Posterior vena cava (tissue), 2 donors: ENCODE measurements at regions not wholly inside any gene's neighbourhood (a gene's known extent, or its start where the extent isn't known, plus 50 kb on each side); places are given as distances from the start of the nearest gene placed in this dataset.

Experiments used
- DNase-seq: peaks from one replicate; pipeline ENCODE4 v3.0.0-alpha.2; 2020; ENCODE audit warnings: low spot score
- intact Hi-C, 2 donors: fragments of 100-400 bp; cut with DNase I; formaldehyde crosslinking; loops; one replicate each; pipeline versions ENCODE4 v1.14.1 to v1.14.2; 2022 to 2023
- donor health status: DM: yes; HTN: yes; CAD: no.
- donor health status: DM: yes; HTN: yes; CAD: no.

DNA sequence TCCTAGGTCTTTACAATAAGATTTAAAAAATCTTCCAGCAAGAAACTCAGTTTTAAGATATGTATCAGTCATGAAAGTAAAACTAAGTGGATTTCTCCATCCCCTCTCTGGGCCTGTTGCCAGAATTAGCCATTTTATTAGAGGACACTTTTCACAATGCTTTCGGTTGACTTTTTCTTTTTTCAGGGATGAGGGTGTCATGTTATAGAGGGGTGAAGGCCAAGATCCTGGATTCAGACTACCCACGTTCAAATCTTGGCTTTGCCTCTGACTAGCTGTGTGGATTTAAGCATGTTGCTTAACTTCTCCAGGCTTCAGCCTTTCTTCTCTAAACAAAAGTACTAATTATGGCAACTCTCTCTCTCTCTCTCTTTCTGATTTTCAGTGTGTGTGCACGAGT is 111.7 kb upstream of the COX10 start:
- DNase-seq, result no peak
- intact Hi-C loops, result no loop called here

- intact Hi-C loops, result no loop called here
- DNase-seq, result no peak
These were observed 110.5 kb upstream of the COX10 start for GRCh38 chr17:13958773-13959172.

- DNase-seq, result no peak
- intact Hi-C loops, result no loop called here
These were observed 108.0 kb upstream of the COX10 start for GRCh38 chr17:13961265-13961664.

- intact Hi-C loops, result no loop called here
- DNase-seq, result no peak
These were observed 106.5 kb upstream of the COX10 start for GRCh38 chr17:13962716-13963240.

DNA sequence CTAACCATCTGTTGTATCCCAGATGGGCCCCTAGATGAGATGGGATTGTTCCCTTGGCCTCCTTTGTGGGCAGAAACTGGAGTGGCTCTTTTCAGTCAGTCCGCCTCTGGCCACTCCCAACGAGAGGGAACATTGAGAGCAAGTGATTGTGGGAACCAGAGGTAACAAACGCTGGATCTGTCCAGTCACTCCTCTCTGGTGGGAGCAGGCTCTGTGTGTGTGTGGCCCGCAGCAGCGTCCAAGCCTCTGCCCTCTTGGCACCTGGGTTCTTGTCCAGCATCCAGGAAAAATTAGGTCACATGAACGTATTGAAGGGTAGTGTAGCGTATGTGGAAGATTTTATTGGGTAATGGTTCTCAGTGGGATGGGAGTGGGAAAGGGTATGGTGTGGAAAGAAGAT is 101.9 kb upstream of the COX10 start:
- no peak for DNase-seq
- intact Hi-C loops, result no loop called here

GRCh38 chr17:13970531-13970930 is 98.8 kb upstream of the COX10 start:
- DNase-seq, result no peak
- intact Hi-C loops, result no loop called here

DNA sequence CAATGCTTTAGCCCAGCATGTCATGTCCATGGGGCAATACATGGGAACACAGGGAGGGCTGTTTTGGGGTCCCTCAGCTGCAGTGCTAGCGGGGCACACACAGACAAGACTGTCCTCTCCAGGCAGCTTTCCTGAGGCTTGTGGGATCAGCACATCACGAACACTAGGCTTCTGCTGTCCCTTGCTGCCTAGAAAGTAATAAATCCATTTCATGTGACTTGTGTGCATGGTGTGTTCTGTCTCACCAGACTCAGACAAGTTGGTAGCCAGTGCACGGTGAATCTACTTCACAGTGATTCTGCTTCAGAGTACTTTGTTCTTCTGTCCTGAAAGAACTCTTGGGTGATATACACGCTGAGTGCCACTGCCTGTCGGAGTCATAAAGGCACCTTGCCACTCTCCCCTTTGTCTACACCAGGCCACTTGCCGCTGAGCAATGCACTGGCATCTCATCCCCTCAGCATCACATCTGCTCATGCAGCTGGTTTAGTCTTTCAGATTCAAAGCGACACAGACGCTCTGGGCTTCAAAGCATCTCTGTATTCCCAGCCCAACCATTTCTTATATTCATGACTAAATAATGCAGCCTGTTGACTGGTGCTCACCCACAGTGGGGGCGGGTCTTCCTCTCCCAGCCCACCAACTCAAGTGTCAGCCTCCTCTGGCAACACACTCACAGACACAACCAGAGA is 95.2 kb upstream of the COX10 start:
- intact Hi-C loops, result no loop called here
- no peak for DNase-seq

GRCh38 chr17:13977837-13978236 is 91.5 kb upstream of the COX10 start:
- DNase-seq, result no peak

GRCh38 chr17:13978478-13978877 is 90.8 kb upstream of the COX10 start:
- no peak for DNase-seq
- intact Hi-C loops, result no loop called here

More at GRCh38 chr17:13977837-13978236, 91.5 kb upstream of the COX10 start:
- intact Hi-C loops, result no loop called here

GRCh38 chr17:13981881-13982280 is 87.4 kb upstream of the COX10 start:
- intact Hi-C loops, result no loop called here
- no peak for DNase-seq

DNA sequence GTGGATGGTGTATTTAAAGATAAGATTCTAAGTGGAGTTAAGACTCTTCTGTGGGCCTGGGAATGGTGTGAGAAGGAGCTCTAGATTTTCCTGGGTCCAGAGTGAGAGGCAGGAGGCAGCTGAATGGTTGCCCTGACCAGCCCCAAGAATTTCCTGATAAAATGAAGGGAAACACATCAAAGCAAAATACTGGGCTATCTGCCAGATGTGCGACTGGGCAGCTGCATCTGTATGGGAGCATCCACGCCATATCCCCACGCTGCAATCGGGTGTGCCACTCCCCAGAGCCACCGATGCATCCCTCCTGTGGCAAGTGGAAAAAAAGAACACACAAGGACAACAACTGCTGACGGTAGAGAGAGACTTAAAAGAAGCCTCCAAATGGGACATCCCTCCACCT is 84.3 kb upstream of the COX10 start:
- DNase-seq, result no peak
- intact Hi-C loops, result no loop called here

GRCh38 chr17:13986855-13987254 is 82.4 kb upstream of the COX10 start:
- intact Hi-C loops, result no loop called here
- DNase-seq, result no peak

- intact Hi-C loops, result no loop called here
These were observed 80.2 kb upstream of the COX10 start for GRCh38 chr17:13989138-13989537.

DNA sequence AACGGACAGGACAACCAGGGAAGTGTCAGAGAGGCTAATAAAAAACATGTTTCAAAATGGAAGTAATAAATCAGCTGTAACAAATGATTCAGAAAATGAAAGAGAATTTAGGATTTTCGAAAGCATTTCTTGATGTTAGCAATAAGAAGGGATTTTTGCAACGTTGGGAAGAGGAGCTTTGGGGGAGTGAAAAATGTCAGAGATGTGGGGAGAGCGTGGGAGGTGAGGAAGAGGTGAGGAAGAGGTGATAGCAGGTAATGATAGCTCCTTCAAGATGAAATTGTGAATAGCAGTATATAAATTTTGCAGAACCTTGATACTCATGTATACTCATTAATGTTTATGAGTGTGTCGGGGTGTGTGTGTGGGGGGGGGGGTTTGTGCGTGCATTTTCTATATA is 76.2 kb upstream of the COX10 start:
- DNase-seq, result no peak
- intact Hi-C loops, result no loop called here

More at GRCh38 chr17:13989138-13989537, 80.2 kb upstream of the COX10 start:
- no peak for DNase-seq

GRCh38 chr17:13994050-13994449 is 75.3 kb upstream of the COX10 start:
- intact Hi-C loops, result no loop called here
- DNase-seq, result no peak

DNA sequence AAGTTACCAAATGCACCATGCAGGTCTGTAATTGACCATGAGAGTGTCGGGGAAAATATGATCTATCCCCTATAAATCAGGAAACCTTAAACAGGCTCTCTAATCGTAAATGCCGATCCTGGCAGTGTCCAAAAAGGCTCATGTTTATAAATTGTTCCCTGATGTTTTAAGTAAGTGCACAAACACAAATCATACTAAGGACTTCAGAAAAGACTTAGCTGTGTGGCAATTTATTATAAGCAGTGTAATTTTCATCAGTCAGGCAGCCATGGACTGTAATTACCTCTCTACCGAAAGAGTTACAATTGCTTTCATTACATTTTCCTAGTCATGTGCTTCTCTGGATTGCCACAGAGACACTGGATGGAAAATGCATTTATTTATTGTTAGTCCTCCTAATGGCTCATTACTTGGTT is 73.4 kb upstream of the COX10 start:
- DNase-seq, result no peak
- intact Hi-C loops, result no loop called here

- DNase-seq, result no peak
- intact Hi-C loops, result no loop called here
These were observed 73.0 kb upstream of the COX10 start for GRCh38 chr17:13996276-13996675.

GRCh38 chr17:13996748-13997147 is 72.6 kb upstream of the COX10 start:
- intact Hi-C loops, result no loop called here
- DNase-seq, result no peak

DNA sequence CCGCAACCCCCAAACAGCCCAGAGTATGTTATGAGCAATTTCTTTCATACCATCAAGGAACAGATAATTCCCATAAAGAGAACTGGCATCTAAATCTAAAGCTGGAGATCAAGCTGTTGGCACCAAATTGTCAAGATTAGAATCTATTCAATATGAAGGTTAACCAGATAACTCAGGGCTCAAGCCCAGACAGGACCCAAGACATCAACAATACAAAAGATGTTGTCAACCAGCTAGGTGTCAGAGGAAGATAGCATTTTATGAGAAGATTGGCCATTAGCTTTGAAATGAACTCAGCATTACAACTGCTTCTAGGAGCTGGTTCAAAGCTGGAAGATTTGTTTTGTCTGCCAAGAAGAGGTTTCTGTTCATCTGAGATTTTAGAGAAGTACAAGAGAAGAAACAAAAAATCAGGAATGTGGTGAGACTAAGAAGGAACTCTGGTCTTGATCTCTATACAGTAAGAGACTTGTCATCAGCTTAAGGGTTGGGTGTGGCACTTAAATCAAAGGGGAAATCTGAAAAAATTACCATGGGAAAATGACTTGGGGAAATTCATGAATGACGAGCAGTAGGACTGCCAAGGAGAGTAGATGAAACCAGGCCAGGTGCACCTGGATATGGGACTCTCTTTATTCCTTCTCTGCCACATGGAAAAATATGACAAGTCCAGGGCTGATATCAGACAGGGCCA is 64.2 kb upstream of the COX10 start:
- intact Hi-C loops, result no loop called here
- DNase-seq, result no peak

GRCh38 chr17:14006249-14006942 is 62.9 kb upstream of the COX10 start:
- no peak for DNase-seq
- intact Hi-C loops, result no loop called here
